BJ (cell line): ENCODE measurements at regions not wholly inside any gene's neighbourhood (a gene's known extent, or its start where the extent isn't known, plus 50 kb on each side); places are given as distances from the start of the nearest gene placed in this dataset.
"Not testable (repeated sequence)": the region's sequence is repeated elsewhere in the genome, so short reads cannot be mapped to it uniquely, and the experiment has no call there.

Experiments used
- CTCF ChIA-PET: fragments of 350-600 bp; formaldehyde crosslinking; extraction: SDS; loops from one replicate; lab custom pipeline; 2021; ENCODE audit warnings: antibody characterized with exemption, inconsistent platforms; lab: Yijun Ruan, JAX
- POLR2A ChIA-PET: fragments of 300-600 bp; sonication (Branson Sonifier 250); formaldehyde crosslinking; extraction: SDS; loops from one replicate; lab custom pipeline; 2021; ENCODE audit warnings: antibody characterized with exemption; lab: Charles Lee
- DNase-seq: peaks from one replicate; pipeline ENCODE4 v3.0.0-alpha.2; 2011; ENCODE audit warnings: low read depth
- H3K27me3 ChIP-seq: 2 replicates; pipeline ENCODE4 v1.6.0; 2011; ENCODE audit warnings: low read length; ENCODE audit not compliant: control insufficient read depth, insufficient read depth
- H3K36me3 ChIP-seq: 2 replicates; pipeline ENCODE4 v1.5.1; 2011; ENCODE audit warnings: low read length; ENCODE audit not compliant: control insufficient read depth, insufficient read depth
- H3K4me3 ChIP-seq: 2 replicates; pipeline ENCODE4 v1.5.1; 2011; ENCODE audit warnings: low read depth, mild to moderate bottlenecking, control low read depth, low read length
- TF ChIP-seq, protein P1 (sequence below): IDR thresholded peaks from 2 replicates; pipeline ENCODE4 v1.5.1; 2011; ENCODE audit warnings: low read depth, mild to moderate bottlenecking, control low read depth, inconsistent platforms, low read length, moderate library complexity; ENCODE audit not compliant: insufficient read depth

DNA sequence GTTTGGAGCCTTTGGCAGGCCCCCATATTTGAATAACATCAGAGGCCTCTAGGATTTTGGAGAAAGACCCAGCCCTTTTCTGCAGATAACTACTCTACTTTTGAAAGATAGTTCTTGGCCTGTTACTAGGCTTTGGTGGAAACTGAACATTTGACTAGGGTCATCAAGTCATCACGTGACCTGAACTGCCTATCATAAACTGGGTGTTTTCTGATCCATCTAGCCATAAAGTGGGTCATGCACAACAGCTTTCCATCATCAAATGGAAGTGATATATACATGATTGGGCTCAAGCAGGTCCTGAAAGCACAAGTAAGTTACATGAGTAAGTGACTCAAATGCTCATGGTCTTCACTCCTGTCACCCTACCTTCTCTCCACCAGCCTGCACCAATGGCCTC is 552.3 kb upstream of the GRM3 start:
- TF ChIP-seq, protein P1, sequence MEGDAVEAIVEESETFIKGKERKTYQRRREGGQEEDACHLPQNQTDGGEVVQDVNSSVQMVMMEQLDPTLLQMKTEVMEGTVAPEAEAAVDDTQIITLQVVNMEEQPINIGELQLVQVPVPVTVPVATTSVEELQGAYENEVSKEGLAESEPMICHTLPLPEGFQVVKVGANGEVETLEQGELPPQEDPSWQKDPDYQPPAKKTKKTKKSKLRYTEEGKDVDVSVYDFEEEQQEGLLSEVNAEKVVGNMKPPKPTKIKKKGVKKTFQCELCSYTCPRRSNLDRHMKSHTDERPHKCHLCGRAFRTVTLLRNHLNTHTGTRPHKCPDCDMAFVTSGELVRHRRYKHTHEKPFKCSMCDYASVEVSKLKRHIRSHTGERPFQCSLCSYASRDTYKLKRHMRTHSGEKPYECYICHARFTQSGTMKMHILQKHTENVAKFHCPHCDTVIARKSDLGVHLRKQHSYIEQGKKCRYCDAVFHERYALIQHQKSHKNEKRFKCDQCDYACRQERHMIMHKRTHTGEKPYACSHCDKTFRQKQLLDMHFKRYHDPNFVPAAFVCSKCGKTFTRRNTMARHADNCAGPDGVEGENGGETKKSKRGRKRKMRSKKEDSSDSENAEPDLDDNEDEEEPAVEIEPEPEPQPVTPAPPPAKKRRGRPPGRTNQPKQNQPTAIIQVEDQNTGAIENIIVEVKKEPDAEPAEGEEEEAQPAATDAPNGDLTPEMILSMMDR = no peak
- ChIA-PET CTCF (no interaction called here), POLR2A (no interaction called here)
- H3K36me3 ChIP-seq = no peaks in the 10 kb centered on the region
- no peaks in the 10 kb centered on the region for H3K27me3 ChIP-seq
- no peak for DNase-seq
- H3K4me3 ChIP-seq = no peak overlapping the region

DNA sequence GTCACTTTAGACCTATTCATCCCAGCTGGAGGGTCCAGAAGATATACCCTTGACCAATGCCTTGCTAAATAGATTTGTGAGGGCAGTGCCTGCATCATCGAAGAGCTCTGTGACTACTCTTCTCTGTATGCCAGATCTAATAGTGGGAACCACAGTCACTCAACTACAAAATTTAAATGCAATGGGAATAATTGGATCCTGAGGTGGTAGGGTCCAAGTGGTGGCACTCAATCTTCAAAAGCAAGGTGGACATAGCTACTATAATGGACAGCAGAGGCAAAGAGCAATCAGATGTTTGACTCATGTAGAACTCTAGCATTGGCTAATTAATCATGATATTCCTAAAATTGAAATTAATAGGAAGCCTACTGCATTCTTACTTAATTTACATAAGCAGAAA is 554.3 kb upstream of the GRM3 start:
- Histone ChIP-seq H3K36me3 (no peaks in the 10 kb centered on the region), H3K4me3 (no peak overlapping the region), H3K27me3 (no peaks in the 10 kb centered on the region)
- POLR2A ChIA-PET = no interaction called here
- CTCF ChIA-PET = interaction anchor here (1.1 kb wide), 1 partner anchor 21 kb away, joined by 3 read pairs; no protein-coding TSS in a partner anchor
- no peak for DNase-seq
- TF ChIP-seq, protein P1 = no peak

DNA sequence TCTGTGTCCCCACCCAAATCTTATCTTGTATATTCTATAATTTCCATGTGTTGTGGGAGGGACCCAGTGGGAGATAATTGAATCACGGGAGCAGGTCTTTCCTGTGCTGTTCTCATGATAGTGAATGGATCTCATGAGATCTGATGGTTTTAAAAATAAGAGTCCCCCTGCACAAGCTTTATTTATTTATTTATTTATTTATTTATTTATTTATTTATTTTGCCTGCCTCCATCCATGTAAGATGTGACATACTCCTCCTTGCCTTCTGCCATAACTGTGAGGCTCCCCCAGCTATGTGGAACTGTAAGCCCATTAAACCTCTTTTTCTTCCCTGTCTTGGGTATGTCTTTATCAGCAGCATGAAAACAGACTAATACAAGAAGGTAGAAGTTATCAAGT is 579.1 kb upstream of the GRM3 start:
- H3K27me3 ChIP-seq, POLR2A ChIA-PET, H3K36me3 ChIP-seq, DNase-seq, CTCF ChIA-PET, H3K4me3 ChIP-seq: not testable (repeated sequence)

DNA sequence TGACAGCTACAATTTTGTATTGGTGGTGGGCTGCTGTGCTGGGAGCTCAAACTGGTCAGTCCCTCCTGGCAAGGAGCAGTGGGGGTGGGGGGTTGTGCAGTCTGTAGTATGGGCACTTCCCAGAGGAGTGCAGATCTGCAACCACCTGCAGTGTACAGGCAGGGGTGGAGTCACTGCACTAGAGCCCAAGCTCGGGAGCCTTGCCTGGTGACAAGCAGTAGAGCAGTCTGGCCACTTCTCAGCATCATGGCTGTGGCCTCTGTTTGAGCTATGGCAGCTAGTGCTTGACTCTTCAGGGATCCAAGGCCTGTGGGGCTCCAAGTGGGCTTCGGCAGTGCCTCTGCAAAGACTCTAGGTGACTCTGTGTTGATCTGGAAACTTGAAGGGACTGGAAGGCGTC is 585.1 kb upstream of the GRM3 start:
- TF ChIP-seq, protein P1 = no peak
- ChIA-PET CTCF (no interaction called here), POLR2A (no interaction called here)

DNA sequence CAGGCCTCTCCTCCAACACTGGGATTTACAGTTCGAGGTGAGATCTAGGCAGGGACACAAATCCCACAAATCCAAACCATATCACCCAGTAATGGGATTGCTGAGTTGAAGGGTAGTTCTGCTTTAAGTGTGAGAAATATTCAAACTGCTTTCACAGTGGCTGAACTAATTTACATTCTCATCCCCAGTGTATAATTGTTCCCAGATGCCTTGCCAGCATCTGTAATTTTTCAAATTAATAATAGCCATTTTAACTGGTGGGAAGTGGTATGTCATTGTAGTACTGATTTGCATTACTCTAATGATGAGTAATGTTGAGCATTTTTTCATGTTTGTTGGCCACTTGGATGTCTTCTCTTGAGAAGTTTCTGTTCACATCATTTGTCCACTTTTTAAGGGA is 592.8 kb upstream of the GRM3 start:
- TF ChIP-seq, protein P1 = no peak
- POLR2A ChIA-PET = no interaction called here
- CTCF ChIA-PET = no interaction called here
- no peak for DNase-seq
- Histone ChIP-seq H3K27me3 (no peaks in the 10 kb centered on the region), H3K4me3 (no peak overlapping the region), H3K36me3 (no peaks in the 10 kb centered on the region)

More for the DNA sequence above, 585.1 kb upstream of the GRM3 start:
- Histone ChIP-seq H3K36me3 (no peaks in the 10 kb centered on the region), H3K27me3 (no peaks in the 10 kb centered on the region), H3K4me3 (no peak overlapping the region)
- DNase-seq = no peak

DNA sequence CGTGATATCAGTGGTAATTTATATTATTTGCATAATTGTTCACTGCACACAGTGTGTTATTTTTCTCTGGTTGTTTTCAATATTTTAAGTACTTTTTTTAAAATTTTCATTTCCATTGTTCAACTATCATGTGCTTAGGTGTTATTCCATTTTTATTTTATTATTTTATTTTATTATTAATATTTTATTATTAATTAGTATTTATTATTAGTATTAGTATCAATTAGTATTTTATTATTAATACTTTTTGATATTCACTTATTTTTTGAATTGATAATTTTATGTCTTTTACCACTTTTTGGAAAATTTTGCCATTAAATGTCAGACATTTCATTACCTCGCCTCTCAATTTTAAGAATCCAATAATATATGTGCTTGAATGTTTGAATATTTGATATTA is 593.8 kb upstream of the GRM3 start:
- H3K4me3 ChIP-seq = no peak overlapping the region
- ChIA-PET POLR2A (no interaction called here), CTCF (no interaction called here)
- no peak for DNase-seq
- TF ChIP-seq, protein P1 = no peak
- H3K27me3 ChIP-seq = no peaks in the 10 kb centered on the region
- no peaks in the 10 kb centered on the region for H3K36me3 ChIP-seq

DNA sequence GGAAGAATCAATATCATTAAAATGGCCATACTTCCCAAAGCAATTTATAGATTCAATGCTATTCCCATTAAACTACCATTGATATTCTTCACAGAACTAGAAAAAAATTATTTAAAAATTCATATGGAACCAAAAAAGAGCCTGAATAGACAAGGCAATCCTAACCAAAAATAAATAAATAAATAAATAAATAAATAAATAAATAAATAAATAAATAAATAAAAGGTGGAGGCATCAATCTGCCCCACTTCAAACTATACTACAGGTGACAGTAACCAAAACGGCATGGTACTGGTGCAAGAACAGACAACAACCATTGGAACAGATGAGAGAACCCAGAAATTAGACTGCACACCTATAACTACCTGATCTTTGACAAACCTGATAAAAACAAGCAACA is 598.5 kb upstream of the GRM3 start:
- H3K4me3 ChIP-seq, DNase-seq, H3K36me3 ChIP-seq, CTCF ChIA-PET, POLR2A ChIA-PET, H3K27me3 ChIP-seq: not testable (repeated sequence)
